HUES6 (cell line): ENCODE measurements at regions not wholly inside any gene's neighbourhood (a gene's known extent, or its start where the extent isn't known, plus 50 kb on each side); places are given as distances from the start of the nearest gene placed in this dataset.

Source experiments
- H3K27ac ChIP-seq: 2 replicates; pipeline ENCODE4 v1.7.0; 2013; ENCODE audit warnings: low read depth, mild to moderate bottlenecking, low read length, inconsistent platforms
- H3K27me3 ChIP-seq: 2 replicates; pipeline ENCODE4 v1.6.1; 2013; ENCODE audit warnings: low read length; ENCODE audit not compliant: control insufficient read depth, insufficient read depth
- H3K36me3 ChIP-seq: 2 replicates; pipeline ENCODE4 v1.6.1; 2013; ENCODE audit warnings: low read length; ENCODE audit not compliant: control insufficient read depth, insufficient read depth
- H3K4me1 ChIP-seq: 2 replicates; pipeline ENCODE4 v1.6.1; 2013; ENCODE audit warnings: low read length; ENCODE audit not compliant: control insufficient read depth, insufficient read depth
- H3K4me3 ChIP-seq: 2 replicates; pipeline ENCODE4 v1.5.1; 2013; ENCODE audit warnings: low read depth, low read length
- H3K9ac ChIP-seq: one replicate; pipeline ENCODE4 v1.6.1; 2013; ENCODE audit warnings: mild to moderate bottlenecking, low read length
- H3K9me3 ChIP-seq: 2 replicates; pipeline ENCODE4 v1.6.1; 2013; ENCODE audit warnings: low read depth, low read length; ENCODE audit not compliant: control insufficient read depth, insufficient read depth

DNA sequence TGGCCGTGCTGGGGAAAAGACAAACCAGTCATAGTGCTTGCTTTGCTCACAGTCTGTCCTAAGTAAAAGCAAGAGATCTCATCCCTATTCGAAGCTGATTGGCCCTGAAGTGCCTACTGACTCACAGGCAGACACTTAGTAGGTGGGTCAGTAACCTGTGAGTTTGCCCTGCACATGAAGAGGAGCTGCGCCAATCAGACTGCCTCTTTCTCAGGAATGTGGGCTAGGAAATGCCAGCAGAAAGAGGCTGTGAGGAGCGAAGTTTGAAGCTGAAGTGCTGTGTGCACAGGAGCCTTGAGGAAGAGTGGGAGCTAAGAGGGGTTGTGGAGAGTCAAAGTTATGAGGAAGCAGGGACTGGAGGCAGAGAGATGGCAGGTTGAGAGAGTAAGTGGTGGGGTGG is 126.8 kb downstream of the IL20RB start:
- H3K9me3 ChIP-seq: no peaks in the 10 kb centered on the region
- no peak overlapping the region for H3K9ac ChIP-seq
- no peaks in the 10 kb centered on the region for H3K36me3 ChIP-seq
- no peak overlapping the region for H3K4me3 ChIP-seq
- 0 out of 2 replicates have a peak, but pooled peaks cover 2% of the 10 kb centered on the region for H3K4me1 ChIP-seq
- no peaks in the 10 kb centered on the region for H3K27me3 ChIP-seq
- H3K27ac ChIP-seq: no peak overlapping the region

DNA sequence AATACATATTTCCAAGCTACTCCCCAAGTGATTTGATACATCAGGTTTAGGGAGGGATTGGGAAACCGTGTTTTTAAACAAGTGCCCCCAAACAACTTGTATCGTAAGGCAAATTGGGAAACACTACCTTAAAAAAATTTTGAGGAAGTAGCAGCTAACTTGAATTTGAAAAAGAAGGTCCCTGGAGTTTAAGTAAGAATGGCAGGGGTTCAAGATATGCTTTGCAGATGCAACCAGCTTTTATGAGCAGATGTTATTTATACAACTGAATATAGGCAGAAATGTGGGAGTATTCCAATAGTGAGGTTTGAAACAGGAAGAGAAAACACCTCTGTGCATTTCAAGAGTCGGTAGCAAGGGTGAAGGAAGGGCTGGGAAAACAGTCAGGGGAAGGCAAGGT is 139.6 kb downstream of the IL20RB start:
- H3K27ac ChIP-seq: no peak overlapping the region
- no peak overlapping the region for H3K4me3 ChIP-seq
- H3K36me3 ChIP-seq: no peaks in the 10 kb centered on the region
- H3K9me3 ChIP-seq: no peaks in the 10 kb centered on the region; the same call in 1 of the 2 replicates
- H3K27me3 ChIP-seq: no peaks in the 10 kb centered on the region
- peaks cover 5% of the 10 kb centered on the region; the same call in 1 of the 2 replicates for H3K4me1 ChIP-seq
- H3K9ac ChIP-seq: no peak overlapping the region

DNA sequence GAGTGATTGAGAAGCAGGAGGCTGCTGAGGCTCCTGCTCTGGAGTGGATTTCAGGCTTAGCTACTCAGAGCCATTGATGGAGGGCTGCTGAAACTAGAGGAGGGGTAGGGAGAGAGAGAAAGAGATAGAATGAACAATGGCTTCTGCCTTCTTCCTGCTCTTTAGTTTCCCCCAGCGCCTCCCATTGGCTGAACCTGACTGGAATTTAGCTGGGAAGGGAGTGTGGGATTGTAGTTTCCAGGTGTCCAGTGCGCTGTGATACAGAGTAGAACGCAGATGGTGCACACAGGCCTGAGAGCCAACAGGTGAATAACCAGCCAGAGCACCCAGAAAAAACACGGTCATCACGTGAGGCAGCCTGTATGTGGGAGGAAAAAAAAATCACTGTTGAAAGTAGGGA is 140.1 kb downstream of the IL20RB start:
- Histone ChIP-seq H3K9me3 (no peaks in the 10 kb centered on the region; the same call in 1 of the 2 replicates), H3K27me3 (no peaks in the 10 kb centered on the region), H3K4me3 (no peak overlapping the region), H3K4me1 (peaks cover 5% of the 10 kb centered on the region; the same call in 1 of the 2 replicates), H3K27ac (no peak overlapping the region), H3K9ac (no peak overlapping the region), H3K36me3 (no peaks in the 10 kb centered on the region)

DNA sequence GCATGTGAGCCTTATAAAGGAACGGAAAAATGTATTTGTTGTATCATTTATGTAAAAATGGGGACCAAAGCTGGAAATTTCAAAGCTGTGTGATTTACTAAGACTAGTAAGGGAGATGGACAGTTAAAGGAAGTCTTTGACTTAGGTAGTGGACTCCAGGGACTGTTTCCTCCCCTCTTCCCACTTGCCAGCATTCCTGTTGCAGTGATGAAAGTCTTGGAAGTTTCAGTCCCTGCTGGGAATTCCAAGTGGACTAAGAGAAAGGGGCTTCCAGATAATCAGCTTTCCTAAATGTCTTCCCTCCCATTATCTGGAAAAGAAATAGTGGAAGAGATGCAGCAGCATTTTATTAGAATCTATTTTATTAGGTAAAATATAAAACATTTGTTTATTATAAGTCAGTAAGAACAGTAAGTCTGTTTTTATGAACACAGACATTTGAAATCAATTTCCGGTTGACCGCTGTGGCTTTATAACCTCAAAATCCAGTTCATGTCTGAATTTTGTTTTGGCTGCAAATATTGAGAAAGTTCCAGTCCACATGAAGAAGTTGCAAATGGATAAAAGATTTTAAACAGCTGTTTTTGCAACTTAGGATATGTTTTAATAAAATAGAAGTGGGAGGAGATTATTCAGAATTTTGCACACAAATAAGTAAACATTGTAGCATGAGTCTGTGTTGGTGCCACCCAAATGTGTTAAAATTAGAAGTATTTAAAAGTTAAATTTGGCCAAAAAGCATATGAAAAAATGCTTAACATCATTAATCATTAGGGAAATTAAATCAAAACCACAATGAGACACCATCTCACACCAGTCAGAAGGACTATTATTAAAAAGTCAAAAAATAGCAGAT is 141.8 kb downstream of the IL20RB start:
- no peak overlapping the region for H3K27ac ChIP-seq
- no peaks in the 10 kb centered on the region for H3K27me3 ChIP-seq
- H3K9ac ChIP-seq: no peak overlapping the region
- no peaks in the 10 kb centered on the region for H3K36me3 ChIP-seq
- no peak overlapping the region for H3K4me3 ChIP-seq
- peaks cover 6% of the 10 kb centered on the region; the same call in 1 of the 2 replicates for H3K4me1 ChIP-seq
- no peaks in the 10 kb centered on the region; the same call in 1 of the 2 replicates for H3K9me3 ChIP-seq

DNA sequence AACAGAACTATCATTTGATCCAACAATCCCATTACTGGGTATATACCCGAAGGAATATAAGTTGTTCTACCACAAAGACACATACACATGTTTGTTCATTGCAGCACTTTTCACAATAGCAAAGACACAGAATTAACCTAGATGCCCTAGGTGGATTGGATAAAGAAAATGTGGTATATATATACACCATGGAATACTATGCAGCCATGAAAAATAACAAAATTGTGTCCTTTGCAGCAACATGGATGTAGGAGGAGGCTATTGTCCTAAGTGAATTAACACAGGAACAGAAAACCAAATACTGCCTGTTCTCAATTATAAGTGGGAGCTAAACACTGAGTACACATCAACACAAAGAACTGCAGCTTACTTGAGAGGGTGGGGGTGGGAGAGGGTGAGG is 142.5 kb downstream of the IL20RB start:
- Histone ChIP-seq H3K27ac (no peak overlapping the region), H3K4me3 (no peak overlapping the region), H3K9me3 (no peaks in the 10 kb centered on the region; the same call in 1 of the 2 replicates), H3K4me1 (peaks cover 12% of the 10 kb centered on the region; the same call in 1 of the 2 replicates), H3K36me3 (no peaks in the 10 kb centered on the region), H3K9ac (no peak overlapping the region), H3K27me3 (no peaks in the 10 kb centered on the region)

DNA sequence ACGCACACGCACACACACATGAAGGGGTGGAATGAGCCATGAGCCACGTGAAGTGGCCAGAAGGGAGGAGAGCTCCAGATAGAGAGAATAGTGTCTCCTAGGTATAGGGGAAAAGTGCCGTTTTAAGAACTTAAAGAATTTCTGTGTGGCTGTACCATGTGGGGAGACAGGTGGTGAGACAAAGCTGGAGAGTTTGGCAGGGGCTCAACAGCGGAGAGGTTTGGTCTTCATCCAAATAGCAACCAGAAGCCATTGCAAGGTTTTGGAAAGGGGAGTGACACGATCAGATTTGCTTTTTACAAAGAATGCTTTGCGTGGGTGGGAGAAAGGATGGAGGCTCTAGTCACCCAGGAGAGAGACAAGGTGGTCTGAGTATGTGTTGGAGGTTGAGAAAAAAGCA is 146.0 kb downstream of the IL20RB start:
- H3K9ac ChIP-seq: no peak overlapping the region
- H3K27ac ChIP-seq: no peak overlapping the region
- H3K9me3 ChIP-seq: no peaks in the 10 kb centered on the region; the same call in 1 of the 2 replicates
- no peak overlapping the region for H3K4me3 ChIP-seq
- H3K27me3 ChIP-seq: no peaks in the 10 kb centered on the region
- no peaks in the 10 kb centered on the region for H3K36me3 ChIP-seq
- peaks cover 29% of the 10 kb centered on the region for H3K4me1 ChIP-seq

DNA sequence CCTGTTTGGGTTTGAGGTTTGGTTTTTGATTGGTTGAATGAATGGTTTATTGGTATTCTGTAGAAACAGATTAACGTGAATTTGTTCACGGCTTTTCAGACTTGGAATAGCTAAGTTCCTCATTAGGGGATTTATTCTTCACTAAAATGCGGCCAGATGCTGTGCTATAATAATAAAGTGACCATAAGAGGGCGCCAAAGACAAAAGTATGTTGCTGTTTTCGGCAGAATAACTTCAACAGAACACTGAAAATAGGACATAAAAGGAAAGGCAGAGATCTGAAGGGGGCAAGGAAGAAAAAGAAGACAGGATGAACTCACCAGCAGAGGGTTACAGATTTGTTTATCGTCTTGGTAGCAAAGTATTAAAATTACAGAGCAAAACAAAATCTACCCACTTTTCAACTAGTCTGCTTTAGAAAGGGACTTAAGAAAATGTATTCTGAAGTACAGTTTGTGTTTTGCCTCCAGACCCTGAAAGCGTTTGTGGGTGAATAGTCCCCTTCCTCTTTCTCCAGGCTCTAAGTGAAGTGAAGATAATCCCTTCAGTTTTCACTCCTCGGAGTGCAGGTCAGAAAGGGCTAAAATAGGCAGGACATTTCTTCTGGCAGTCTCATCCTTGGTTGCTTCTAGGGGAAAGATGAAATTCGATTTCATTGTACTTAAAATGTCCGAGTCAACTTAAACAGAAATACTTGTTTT is 147.6 kb downstream of the IL20RB start:
- peak overlapping the region; percentile 25 for H3K9ac ChIP-seq
- peak overlapping the region; percentile 47 for H3K4me3 ChIP-seq
- H3K9me3 ChIP-seq: no peaks in the 10 kb centered on the region; the same call in 1 of the 2 replicates
- no peaks in the 10 kb centered on the region for H3K27me3 ChIP-seq
- no peaks in the 10 kb centered on the region for H3K36me3 ChIP-seq
- H3K4me1 ChIP-seq: peaks cover 39% of the 10 kb centered on the region
- H3K27ac ChIP-seq: 0 out of 2 replicates have a peak overlapping the region, but pooled peaks have one; percentile 55

DNA sequence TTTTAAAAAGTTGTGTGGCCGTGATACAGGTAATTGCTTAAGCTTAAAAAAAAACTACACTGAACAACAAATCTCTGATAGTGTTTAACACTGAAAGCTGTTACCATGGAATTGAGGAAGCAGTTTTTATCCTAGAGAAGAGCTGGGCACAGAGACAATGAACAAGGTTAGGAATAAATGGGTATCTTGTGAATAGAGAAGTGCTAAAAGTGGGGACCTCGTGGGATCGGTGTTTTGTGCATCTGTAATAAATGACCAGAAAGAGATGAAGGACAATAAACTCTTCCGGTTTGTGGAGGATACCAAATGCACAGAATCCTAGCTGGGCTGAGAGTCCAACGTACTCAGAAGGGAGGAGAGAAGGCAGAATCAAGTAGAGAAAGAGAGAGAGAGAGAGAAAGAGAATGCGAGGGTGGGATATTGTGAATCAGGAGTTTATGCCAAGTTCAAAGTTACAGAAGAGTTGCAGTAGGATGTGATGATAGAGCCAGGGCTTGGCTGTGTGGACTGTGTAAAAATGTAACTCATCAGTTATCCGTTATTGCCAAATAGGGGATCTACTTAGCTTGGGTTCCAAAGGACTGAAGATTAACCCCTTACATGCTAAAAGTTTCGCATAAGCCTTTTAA is 148.9 kb downstream of the IL20RB start:
- no peaks in the 10 kb centered on the region for H3K27me3 ChIP-seq
- H3K27ac ChIP-seq: no peak overlapping the region
- H3K9me3 ChIP-seq: no peaks in the 10 kb centered on the region
- H3K4me1 ChIP-seq: peaks cover 39% of the 10 kb centered on the region
- H3K4me3 ChIP-seq: no peak overlapping the region
- no peaks in the 10 kb centered on the region for H3K36me3 ChIP-seq
- no peak overlapping the region for H3K9ac ChIP-seq

DNA sequence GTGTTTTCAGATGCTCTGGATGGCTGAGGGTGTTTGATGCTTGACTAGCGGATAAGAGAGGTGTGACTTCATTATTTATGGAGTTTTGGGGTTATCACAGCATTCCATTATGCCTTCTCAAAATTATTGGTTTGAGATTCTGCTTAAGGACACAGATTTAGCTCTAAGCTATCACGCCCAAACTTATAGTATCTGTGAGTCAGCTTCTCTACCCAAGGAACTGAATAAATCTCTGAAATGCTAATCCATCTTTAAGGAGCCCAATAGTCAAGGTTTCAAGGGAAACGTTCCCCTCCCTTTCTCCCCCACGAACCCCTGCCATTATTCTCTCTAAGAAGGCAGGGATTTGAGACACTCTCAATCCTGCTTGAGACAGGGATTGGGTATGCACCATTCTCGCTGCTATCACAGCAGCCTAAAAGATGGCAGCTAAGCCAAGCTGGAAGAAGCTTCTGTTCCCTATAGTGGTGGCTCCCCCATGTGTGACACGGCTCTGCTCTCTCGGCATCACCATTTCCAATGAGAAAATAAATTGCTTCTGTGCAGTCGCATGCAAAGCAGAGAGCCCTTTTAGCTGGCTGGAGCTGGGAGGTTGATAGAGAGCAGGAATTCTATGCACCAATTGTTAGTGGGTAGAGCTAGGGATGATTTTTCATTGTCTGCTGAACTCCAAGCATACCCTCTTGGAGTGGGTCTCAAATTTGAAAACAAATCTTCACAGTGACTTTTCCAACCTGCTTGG is 151.1 kb downstream of the IL20RB start:
- Histone ChIP-seq H3K9ac (no peak overlapping the region), H3K36me3 (no peaks in the 10 kb centered on the region), H3K4me1 (peaks cover 39% of the 10 kb centered on the region), H3K27ac (no peak overlapping the region), H3K9me3 (no peaks in the 10 kb centered on the region), H3K27me3 (no peaks in the 10 kb centered on the region), H3K4me3 (no peak overlapping the region)

DNA sequence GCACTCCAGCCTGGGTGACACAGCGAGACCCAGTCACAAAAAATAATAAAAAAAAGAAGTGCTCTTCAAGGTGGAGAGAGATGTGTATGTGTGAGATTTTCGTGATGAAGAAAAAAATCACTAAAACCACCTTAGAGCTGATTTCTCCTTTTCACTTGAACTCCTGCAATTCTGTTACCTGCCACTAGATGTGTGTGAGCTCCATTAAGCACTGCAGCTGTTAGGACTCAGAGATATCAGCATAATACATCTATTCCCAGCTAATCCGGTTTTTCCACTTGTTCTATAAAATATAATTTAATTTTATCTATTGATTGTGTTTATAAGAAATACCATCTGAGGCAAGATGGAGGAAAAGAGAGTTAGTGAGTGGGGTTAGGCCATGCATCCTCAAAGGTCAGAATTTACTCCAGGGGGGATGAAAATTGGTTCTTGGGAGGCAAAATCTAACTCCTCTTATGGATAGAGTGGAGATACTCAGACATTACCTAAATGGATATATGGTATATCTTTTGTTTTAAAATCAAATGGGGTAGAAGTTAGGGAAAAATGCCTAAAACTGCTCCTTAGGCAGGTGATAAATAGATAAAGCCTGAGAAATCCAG is 152.7 kb downstream of the IL20RB start:
- no peak overlapping the region for H3K27ac ChIP-seq
- no peak overlapping the region for H3K9ac ChIP-seq
- peaks cover 31% of the 10 kb centered on the region for H3K4me1 ChIP-seq
- no peaks in the 10 kb centered on the region for H3K27me3 ChIP-seq
- no peaks in the 10 kb centered on the region for H3K9me3 ChIP-seq
- H3K4me3 ChIP-seq: no peak overlapping the region
- H3K36me3 ChIP-seq: no peaks in the 10 kb centered on the region
